NCI-H2171 (cell line): ENCODE measurements at regions not wholly inside any gene's neighbourhood (a gene's known extent, or its start where the extent isn't known, plus 50 kb on each side); places are given as distances from the start of the nearest gene placed in this dataset.

Experiments used
- DNase-seq: peaks from one replicate; lab custom pipeline; 2025; lab: John Stamatoyannopoulos, UW

DNA sequence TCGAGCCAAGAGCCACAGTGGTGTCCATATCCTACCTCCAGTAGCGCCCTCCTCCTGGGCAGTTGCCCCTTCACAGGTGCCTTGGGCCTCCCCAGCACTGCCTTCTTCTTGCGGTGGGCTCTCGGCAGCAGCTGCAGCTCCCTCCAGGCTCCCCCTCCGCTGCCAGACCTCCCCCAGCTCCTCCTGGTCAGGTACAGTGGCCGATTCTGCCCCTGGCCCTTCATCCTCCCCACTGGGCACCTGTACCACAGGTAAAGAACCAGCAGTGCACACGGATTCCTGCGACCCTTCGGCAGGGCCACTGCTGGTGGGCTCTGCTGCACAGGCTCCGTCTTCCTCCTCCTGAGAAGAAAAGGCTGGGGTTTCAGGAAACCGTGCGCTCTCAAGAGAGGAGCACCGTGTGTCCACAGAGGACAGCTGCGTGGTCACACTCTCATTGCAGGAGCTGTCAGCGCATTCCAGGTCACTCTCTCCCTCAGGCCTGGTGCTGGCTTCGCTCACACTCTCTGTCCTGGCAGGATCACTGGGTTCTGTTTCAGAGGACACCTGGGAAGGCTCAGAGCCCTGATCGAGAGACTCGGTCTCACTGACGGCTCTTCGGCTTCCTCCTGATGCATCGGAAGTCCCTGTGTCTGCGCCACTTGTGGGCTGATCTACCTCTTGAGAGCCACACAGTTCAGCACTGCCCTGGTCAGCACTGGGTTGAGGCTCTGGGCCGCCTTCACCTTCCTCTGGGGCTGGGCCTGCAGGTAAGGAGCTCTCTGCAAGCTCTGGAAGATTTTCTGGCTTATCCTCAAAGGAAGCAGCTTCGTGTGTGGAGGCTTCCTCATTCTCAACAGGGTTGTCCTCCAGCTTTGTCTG, 147.4 kb upstream of the STK17B start:
- DNase-seq = no peak

DNA sequence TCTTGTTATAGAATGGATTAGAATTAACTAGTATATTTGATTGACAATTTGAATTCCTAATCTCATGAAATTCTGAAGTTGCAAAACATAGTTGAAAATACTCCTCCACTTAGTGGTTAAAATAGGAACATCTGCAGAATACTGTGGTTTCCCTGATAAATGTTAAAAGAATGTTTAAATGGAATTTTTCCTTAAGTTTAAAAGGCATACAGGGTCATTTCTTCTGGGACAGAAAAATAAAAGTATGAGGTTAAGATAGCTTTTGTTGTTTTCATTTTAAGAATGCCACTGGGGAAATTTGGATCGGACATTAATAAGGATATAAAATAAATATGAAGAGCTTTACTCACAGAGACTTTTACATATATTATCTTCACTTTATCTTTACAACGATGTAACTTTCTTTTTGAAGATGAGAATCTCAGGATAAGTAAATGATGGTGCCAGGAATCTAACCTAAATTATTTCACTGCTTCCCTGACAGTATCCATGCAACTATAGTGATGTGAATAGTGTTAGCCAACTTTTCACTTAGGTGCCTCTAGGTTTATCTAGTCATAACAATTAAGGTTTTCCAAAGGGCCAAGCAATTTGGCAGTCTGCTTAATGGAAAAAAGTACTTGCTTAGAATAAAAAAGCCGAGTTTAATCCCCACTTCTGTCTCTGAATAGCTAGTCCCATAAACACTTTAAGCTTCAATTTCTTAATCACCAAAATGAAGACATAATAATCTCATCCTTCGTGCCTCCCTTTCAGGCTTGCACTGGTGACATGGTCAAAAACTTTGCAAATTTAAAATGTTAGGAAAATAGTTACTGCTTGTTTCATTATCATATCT, 151.8 kb upstream of the STK17B start:
- no peak for DNase-seq

DNA sequence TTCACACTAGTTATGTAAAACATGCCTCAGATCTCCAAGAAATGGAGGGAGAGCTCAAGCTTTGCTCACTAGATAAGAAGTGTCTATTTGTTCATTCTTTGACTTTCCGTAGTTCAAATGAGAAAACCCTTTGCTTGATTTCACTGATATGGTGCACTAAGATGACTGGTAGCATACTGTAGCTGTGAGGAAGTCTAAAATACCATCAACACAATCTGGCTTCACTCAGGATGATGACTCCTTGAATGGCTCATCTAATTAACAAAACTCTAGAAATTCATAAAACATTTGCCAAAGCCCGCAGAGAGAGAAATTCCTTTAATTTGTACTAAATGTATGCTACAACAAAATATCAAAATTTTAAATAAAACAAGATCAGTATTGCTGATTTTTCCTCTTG, 152.8 kb upstream of the STK17B start:
- no peak for DNase-seq

- DNase-seq = no peak
Measured at GRCh38 chr2:196328088-196328680, 156.8 kb upstream of the STK17B start.

GRCh38 chr2:196329959-196330358, 158.6 kb upstream of the STK17B start:
- DNase-seq = no peak

- no peak for DNase-seq
Measured at GRCh38 chr2:196330645-196331044, 159.3 kb upstream of the STK17B start.

- DNase-seq = no peak
Measured at GRCh38 chr2:196331143-196331542, 159.8 kb upstream of the STK17B start.

GRCh38 chr2:196331851-196332250, 160.5 kb upstream of the STK17B start:
- DNase-seq = no peak

GRCh38 chr2:196333397-196333796, 162.0 kb upstream of the STK17B start:
- no peak for DNase-seq

GRCh38 chr2:196334710-196335109, 163.3 kb upstream of the STK17B start:
- no peak for DNase-seq

- no peak for DNase-seq
Measured at GRCh38 chr2:196335221-196335634, 163.8 kb upstream of the STK17B start.

- DNase-seq = no peak
Measured at GRCh38 chr2:196336207-196336606, 164.8 kb upstream of the STK17B start.

DNA sequence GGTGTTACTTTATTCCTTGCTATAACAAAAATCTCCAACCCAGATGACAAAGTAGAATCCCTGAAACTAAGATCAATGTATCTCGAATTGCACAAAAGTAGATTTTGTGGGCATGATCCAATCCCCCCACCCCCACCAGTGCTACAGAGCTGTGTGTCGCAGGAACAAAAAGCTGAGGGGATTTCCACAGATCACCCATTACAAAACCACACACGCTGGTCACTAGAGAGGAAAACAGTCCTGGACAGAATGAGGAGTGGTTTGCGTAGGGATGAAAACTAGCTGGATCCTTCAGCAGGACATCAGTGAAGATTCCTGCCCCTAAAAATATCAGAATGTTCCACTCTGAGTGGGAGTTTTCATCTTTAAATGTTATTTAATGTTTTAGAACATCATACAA, 165.3 kb upstream of the STK17B start:
- DNase-seq = no peak

- DNase-seq = no peak
Measured at GRCh38 chr2:196337208-196337953, 166.0 kb upstream of the STK17B start.

DNA sequence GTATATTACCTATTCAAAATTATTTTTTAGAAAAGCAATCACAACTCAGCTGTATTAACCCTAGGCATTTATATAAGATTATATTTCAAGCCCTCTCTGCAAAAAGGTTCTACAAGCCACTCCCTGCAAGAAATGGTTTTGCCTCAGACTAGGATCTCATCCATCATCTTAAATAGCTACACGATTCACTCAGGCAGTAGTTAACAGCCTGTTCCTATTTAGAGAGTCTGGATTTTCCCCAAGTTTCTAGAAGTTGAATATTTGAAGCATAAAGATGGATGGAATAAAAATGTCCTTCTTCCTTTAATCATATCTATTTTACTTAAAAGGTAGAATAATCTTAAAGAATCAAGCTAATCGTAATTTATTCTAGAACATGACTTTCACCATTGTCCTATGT, 167.1 kb upstream of the STK17B start:
- DNase-seq = no peak

- no peak for DNase-seq
Measured at GRCh38 chr2:196341277-196341841, 170.0 kb upstream of the STK17B start.

- DNase-seq = no peak
Measured at GRCh38 chr2:196344397-196344796, 173.0 kb upstream of the STK17B start.

GRCh38 chr2:196353717-196354116, 182.3 kb upstream of the STK17B start:
- no peak for DNase-seq

DNA sequence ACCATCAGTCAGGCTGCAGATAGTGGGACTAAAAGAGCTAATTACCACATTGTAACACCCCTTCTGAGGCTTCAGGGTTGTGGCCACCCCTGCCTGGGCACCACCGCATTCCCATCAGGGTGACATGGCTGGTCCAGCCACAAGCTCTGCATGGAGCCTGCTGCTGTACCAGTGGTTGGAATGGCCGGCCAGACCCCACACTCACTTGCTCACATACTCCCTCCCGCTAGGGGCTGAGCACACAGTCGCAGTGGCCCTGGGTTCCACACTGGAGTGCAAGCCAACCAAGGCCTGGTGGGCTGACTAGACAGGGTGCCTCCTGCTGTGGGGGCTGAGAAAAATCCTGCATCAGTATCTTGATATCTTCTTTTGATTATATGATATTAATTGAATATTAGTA, 182.8 kb upstream of the STK17B start:
- DNase-seq = no peak

DNA sequence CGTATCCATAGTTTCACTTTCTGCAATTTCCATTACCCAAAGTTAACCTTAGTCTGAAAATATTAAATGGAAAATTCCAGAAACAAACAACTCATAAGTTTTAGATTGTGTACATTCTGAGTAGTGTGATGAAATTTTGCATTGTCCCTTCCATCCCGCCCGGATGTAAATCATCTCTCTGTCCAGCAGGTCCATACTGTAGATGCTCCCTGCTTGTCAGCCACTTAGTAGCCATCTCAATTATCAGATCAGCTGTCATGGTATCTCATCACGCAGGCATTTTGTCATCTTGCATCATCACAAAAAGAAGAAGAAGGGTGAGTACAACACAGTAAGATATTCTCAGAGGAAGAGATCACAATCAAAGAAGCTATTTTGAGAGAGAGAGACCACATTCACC, 185.0 kb upstream of the STK17B start:
- DNase-seq = no peak

- no peak for DNase-seq
Measured at GRCh38 chr2:196360650-196361049, 189.3 kb upstream of the STK17B start.
